Prostate gland (tissue), 2 donors: ENCODE measurements at regions not wholly inside any gene's neighbourhood (a gene's known extent, or its start where the extent isn't known, plus 50 kb on each side); places are given as distances from the start of the nearest gene placed in this dataset.

Experiments used
- DNase-seq: peaks from one replicate; pipeline ENCODE4 v3.0.0-alpha.2; 2019; ENCODE audit warnings: low spot score
- H3K27ac ChIP-seq, 2 donors: fragments of 200-600 bp; sonication (generic); 2 replicates each; pipeline ENCODE4 v1.5.1; 2017 to 2019
- H3K27me3 ChIP-seq: fragments of 200-600 bp; sonication (generic); replicated peaks from 2 replicates; pipeline ENCODE4 v1.5.1; 2019; ENCODE audit not compliant: insufficient read depth
- H3K36me3 ChIP-seq, 2 donors: fragments of 200-600 bp; sonication (generic); 1 replicate in 1 of 2; 2 replicates in 1 of 2; pipeline versions ENCODE4 v1.5.1 to v1.8.1; 2017 to 2019
- H3K4me1 ChIP-seq: fragments of 200-600 bp; sonication (generic); replicated peaks from 2 replicates; pipeline ENCODE4 v1.5.1; 2019
- H3K4me3 ChIP-seq, 2 donors: fragments of 200-600 bp; sonication (generic); 2 replicates each; pipeline ENCODE4 v1.5.1; 2017 to 2019
- H3K9me3 ChIP-seq: fragments of 200-600 bp; sonication (generic); 2 replicates; pipeline ENCODE4 v1.5.1; 2017
- POLR2A ChIP-seq: fragments of 450-650 bp; IDR thresholded peaks from one replicate; pipeline ENCODE4 v1.6.1; 2016; ENCODE audit warnings: antibody characterized with exemption, mild to moderate bottlenecking
- POLR2AphosphoS5 ChIP-seq: sonication (generic); formaldehyde crosslinking; IDR thresholded peaks from one replicate; pipeline ENCODE4 v1.6.1; 2017; ENCODE audit warnings: antibody characterized with exemption
- WGBS: methylation state at CpG from one replicate; pipeline ENCODE4 v1.1.5; 2018; 5-methylcytosine and 5-hydroxymethylcytosine counted together
- intact Hi-C: fragments of 100-400 bp; cut with DNase I; formaldehyde crosslinking; loops from one replicate; pipeline ENCODE4 v1.14.2; 2022
- TF ChIP-seq, protein P1 (sequence below), 4 experiments: fragments of 200-600 bp in 2 of 4; fragments of 450-650 bp in 2 of 4; sonication (generic) in 2 of 4; IDR thresholded peaks; 1 replicate in 3 of 4; 2 replicates in 1 of 4; pipeline ENCODE4 v1.5.1; 2016 to 2019; ENCODE audit warnings: antibody characterized with exemption in 4 of 4, mild to moderate bottlenecking in 2 of 4, moderate library complexity in 2 of 4

DNA sequence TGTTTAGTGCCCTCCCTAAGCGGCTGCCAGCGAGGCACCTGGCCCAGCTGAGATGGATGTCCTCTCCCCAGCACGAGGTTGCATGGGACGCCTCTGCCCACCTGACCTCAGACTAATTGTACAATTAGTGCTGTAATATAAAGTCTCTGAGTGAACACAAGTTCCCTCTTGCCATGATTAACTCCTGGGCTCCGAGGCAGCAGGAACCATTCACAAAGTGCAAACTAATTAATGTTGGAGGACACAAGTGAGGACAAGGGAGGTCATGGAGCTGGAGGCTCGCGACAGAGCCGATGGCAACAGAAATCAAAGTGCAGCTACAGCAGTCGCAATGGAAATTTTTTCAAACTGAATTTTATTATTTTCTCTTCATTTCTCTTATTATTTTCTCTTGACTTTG lies 156.6 kb upstream of the ADARB2 start:
- DNase-seq = no peak
- no peaks in the 10 kb centered on the region for H3K9me3 ChIP-seq
- TF ChIP-seq POLR2A = no peak
- TF ChIP-seq, protein P1, sequence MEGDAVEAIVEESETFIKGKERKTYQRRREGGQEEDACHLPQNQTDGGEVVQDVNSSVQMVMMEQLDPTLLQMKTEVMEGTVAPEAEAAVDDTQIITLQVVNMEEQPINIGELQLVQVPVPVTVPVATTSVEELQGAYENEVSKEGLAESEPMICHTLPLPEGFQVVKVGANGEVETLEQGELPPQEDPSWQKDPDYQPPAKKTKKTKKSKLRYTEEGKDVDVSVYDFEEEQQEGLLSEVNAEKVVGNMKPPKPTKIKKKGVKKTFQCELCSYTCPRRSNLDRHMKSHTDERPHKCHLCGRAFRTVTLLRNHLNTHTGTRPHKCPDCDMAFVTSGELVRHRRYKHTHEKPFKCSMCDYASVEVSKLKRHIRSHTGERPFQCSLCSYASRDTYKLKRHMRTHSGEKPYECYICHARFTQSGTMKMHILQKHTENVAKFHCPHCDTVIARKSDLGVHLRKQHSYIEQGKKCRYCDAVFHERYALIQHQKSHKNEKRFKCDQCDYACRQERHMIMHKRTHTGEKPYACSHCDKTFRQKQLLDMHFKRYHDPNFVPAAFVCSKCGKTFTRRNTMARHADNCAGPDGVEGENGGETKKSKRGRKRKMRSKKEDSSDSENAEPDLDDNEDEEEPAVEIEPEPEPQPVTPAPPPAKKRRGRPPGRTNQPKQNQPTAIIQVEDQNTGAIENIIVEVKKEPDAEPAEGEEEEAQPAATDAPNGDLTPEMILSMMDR (IDR thresholded peaks at IDR 0.05) = no peak
- TF ChIP-seq POLR2AphosphoS5 = no peak
- no peak overlapping the region for H3K27ac ChIP-seq
- intact Hi-C loops = no loop called here
- H3K36me3 ChIP-seq = no peaks in the 10 kb centered on the region
- 76% methylated on average over 9 of the region's 9 CpGs for WGBS
- H3K27me3 ChIP-seq = no peaks in the 10 kb centered on the region
- H3K4me1 ChIP-seq = no peaks in the 10 kb centered on the region
- H3K4me3 ChIP-seq = no peak overlapping the region

DNA sequence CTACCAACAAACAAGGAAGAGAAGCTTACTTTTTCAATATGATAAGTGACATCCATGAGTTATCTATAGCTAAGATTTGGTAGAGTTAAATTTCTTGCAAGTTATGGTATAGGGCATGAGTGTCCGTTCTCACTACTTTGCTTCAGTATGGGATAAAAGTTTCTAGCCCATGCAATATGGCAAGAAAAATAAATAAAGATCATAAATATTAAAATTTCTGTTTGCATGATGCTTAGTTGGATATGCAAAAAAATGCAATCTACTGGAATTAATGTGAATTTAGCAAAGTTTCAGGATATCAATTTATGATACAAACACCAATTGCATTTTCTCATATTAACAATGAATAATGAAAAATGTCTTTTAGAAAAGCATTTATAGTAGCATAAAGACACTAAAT lies 148.7 kb upstream of the ADARB2 start:
- H3K4me3 ChIP-seq = no peak overlapping the region
- TF ChIP-seq, protein P1 (IDR thresholded peaks at IDR 0.05) = no peak
- TF ChIP-seq POLR2A (no peak), POLR2AphosphoS5 (no peak)
- no peaks in the 10 kb centered on the region for H3K36me3 ChIP-seq
- intact Hi-C loops = no loop called here
- no peak for DNase-seq
- WGBS = 83% methylated on average over 1 of the region's 1 CpG
- H3K27me3 ChIP-seq = no peaks in the 10 kb centered on the region
- no peak overlapping the region for H3K27ac ChIP-seq
- no peaks in the 10 kb centered on the region for H3K9me3 ChIP-seq
- no peaks in the 10 kb centered on the region for H3K4me1 ChIP-seq

- intact Hi-C loops = no loop called here
- 36% methylated on average over 4 of the region's 4 CpGs for WGBS
These were observed 145.4 kb upstream of the ADARB2 start for GRCh38 chr10:1882728-1883127.

GRCh38 chr10:1882180-1882579 lies 144.9 kb upstream of the ADARB2 start:
- no peaks in the 10 kb centered on the region for H3K4me1 ChIP-seq
- TF ChIP-seq, protein P1 (IDR thresholded peaks at IDR 0.05) = no peak
- TF ChIP-seq POLR2A = no peak
- no peak for TF ChIP-seq POLR2AphosphoS5

More at GRCh38 chr10:1882728-1883127, 145.4 kb upstream of the ADARB2 start:
- TF ChIP-seq, protein P1 (IDR thresholded peaks at IDR 0.05) = no peak
- no peak for TF ChIP-seq POLR2A
- TF ChIP-seq POLR2AphosphoS5 = no peak
- H3K9me3 ChIP-seq = no peaks in the 10 kb centered on the region
- no peak for DNase-seq
- no peaks in the 10 kb centered on the region for H3K36me3 ChIP-seq
- H3K4me3 ChIP-seq = no peak overlapping the region
- H3K4me1 ChIP-seq = no peaks in the 10 kb centered on the region
- no peaks in the 10 kb centered on the region for H3K27me3 ChIP-seq
- H3K27ac ChIP-seq = no peak overlapping the region

GRCh38 chr10:1881636-1882035 lies 144.3 kb upstream of the ADARB2 start:
- H3K4me3 ChIP-seq = no peak overlapping the region
- no peak for DNase-seq
- H3K4me1 ChIP-seq = no peaks in the 10 kb centered on the region
- 94% methylated on average over 12 of the region's 12 CpGs for WGBS
- H3K36me3 ChIP-seq = no peaks in the 10 kb centered on the region
- no peaks in the 10 kb centered on the region for H3K9me3 ChIP-seq
- no peak overlapping the region for H3K27ac ChIP-seq
- intact Hi-C loops = no loop called here
- H3K27me3 ChIP-seq = no peaks in the 10 kb centered on the region
- TF ChIP-seq, protein P1 (IDR thresholded peaks at IDR 0.05) = no peak
- TF ChIP-seq POLR2A (no peak), POLR2AphosphoS5 (no peak)

More at GRCh38 chr10:1882180-1882579, 144.9 kb upstream of the ADARB2 start:
- DNase-seq = no peak
- Histone ChIP-seq H3K27ac (no peak overlapping the region), H3K36me3 (no peaks in the 10 kb centered on the region), H3K4me3 (no peak overlapping the region), H3K27me3 (no peaks in the 10 kb centered on the region), H3K9me3 (no peaks in the 10 kb centered on the region)
- 54% methylated on average over 12 of the region's 12 CpGs for WGBS
- intact Hi-C loops = no loop called here
